CD14-positive monocyte (primary cell): ENCODE measurements at regions not wholly inside any gene's neighbourhood (a gene's known extent, or its start where the extent isn't known, plus 50 kb on each side); places are given as distances from the start of the nearest gene placed in this dataset.

ENCODE experiments used
- DNase-seq, 3 donors: peaks; one replicate each; pipeline ENCODE4 v3.0.0-alpha.2; 2011 to 2022
- H2AFZ ChIP-seq: 2 replicates; pipeline ENCODE4 v1.6.0; 2012; ENCODE audit warnings: mild to moderate bottlenecking, low read depth, low read length, inconsistent platforms; ENCODE audit not compliant: insufficient read depth, poor library complexity, severe bottlenecking
- H3K27ac ChIP-seq, 2 donors: 1 replicate in 1 of 2; 2 replicates in 1 of 2; pipeline ENCODE4 v1.5.1; 2012 to 2013; ENCODE audit warnings: low read length in 2 of 2, control low read depth in 1 of 2, inconsistent platforms in 1 of 2, low read depth in 1 of 2, mild to moderate bottlenecking in 1 of 2
- H3K27me3 ChIP-seq, 2 donors: one replicate each; pipeline versions ENCODE4 v1.6.0 to v1.6.1; 2011 to 2013; ENCODE audit warnings: low read length in 2 of 2; ENCODE audit not compliant: control insufficient read depth in 2 of 2, insufficient read depth in 2 of 2
- H3K36me3 ChIP-seq, 2 donors: replicated peaks in 1 of 2; 1 replicate in 1 of 2; 2 replicates in 1 of 2; pipeline versions ENCODE4 v1.5.1 to v1.6.1; 2012 to 2013; ENCODE audit warnings: low read length in 2 of 2, control low read depth in 1 of 2, inconsistent platforms in 1 of 2, mild to moderate bottlenecking in 1 of 2; ENCODE audit not compliant: insufficient read depth in 2 of 2, control insufficient read depth in 1 of 2
- H3K4me1 ChIP-seq, 2 donors: 1 replicate in 1 of 2; 2 replicates in 1 of 2; pipeline versions ENCODE4 v1.5.1 to v1.6.1; 2012 to 2013; ENCODE audit warnings: low read length in 2 of 2, control low read depth in 1 of 2, inconsistent platforms in 1 of 2, mild to moderate bottlenecking in 1 of 2, moderate library complexity in 1 of 2; ENCODE audit not compliant: insufficient read depth in 2 of 2, control insufficient read depth in 1 of 2
- H3K4me2 ChIP-seq: replicated peaks from 2 replicates; pipeline ENCODE3; 2012; ENCODE audit warnings: low read length, moderate library complexity, mild to moderate bottlenecking; ENCODE audit not compliant: poor library complexity, severe bottlenecking; ENCODE audit errors: extremely low read depth
- H3K4me3 ChIP-seq, 3 experiments: fragments of 200-600 bp in 1 of 3; sonication (generic) in 1 of 3; replicated peaks in 1 of 3; 1 replicate in 2 of 3; 2 replicates in 1 of 3; pipeline ENCODE4 v1.5.1; 2011 to 2013; ENCODE audit warnings: low read length in 3 of 3, mild to moderate bottlenecking in 3 of 3, control low read depth in 2 of 3, low read depth in 2 of 3, inconsistent platforms in 1 of 3, moderate library complexity in 1 of 3
- H3K79me2 ChIP-seq: 2 replicates; pipeline ENCODE4 v1.6.0; 2012; ENCODE audit warnings: mild to moderate bottlenecking, control low read depth, inconsistent platforms, low read length, moderate library complexity; ENCODE audit not compliant: insufficient read depth
- H3K9ac ChIP-seq: 2 replicates; pipeline ENCODE4 v1.6.0; 2017; ENCODE audit warnings: low read length, mild to moderate bottlenecking; ENCODE audit not compliant: insufficient read depth, poor library complexity, severe bottlenecking
- H3K9me3 ChIP-seq, 2 donors: replicated peaks in 1 of 2; 1 replicate in 1 of 2; 2 replicates in 1 of 2; pipeline versions ENCODE4 v1.5.1 to v1.6.1; 2012 to 2013; ENCODE audit warnings: low read length in 2 of 2, control low read depth in 1 of 2; ENCODE audit not compliant: control insufficient read depth in 1 of 2, insufficient read depth in 1 of 2
- H4K20me1 ChIP-seq: 2 replicates; pipeline ENCODE4 v1.6.0; 2012; ENCODE audit warnings: mild to moderate bottlenecking, low read length, control low read depth, moderate library complexity; ENCODE audit not compliant: insufficient read depth
- H3K27ac Mint-ChIP-seq, 7 donors: one replicate each; pipeline ENCODE4 v1.8.0; 2020; ENCODE audit warnings: mild to moderate bottlenecking in 7 of 7, mixed read lengths in 7 of 7, moderate library complexity in 6 of 7, inconsistent platforms in 2 of 7
- H3K27me3 Mint-ChIP-seq, 3 donors: one replicate each; pipeline ENCODE4 v1.8.0; 2021 to 2022; ENCODE audit warnings: low read depth in 3 of 3, mild to moderate bottlenecking in 3 of 3, mixed read lengths in 3 of 3, moderate library complexity in 3 of 3, inconsistent platforms in 1 of 3
- H3K36me3 Mint-ChIP-seq, 2 donors: one replicate each; pipeline ENCODE4 v1.8.0; 2020; ENCODE audit warnings: mixed read lengths in 2 of 2, inconsistent platforms in 1 of 2, mild to moderate bottlenecking in 1 of 2
- H3K4me1 Mint-ChIP-seq: one replicate; pipeline ENCODE4 v1.8.0; 2020; ENCODE audit warnings: mild to moderate bottlenecking, mixed read lengths
- H3K4me3 Mint-ChIP-seq, 2 donors: one replicate each; pipeline ENCODE4 v1.8.0; 2020; ENCODE audit warnings: mild to moderate bottlenecking in 2 of 2, mixed read lengths in 2 of 2, moderate library complexity in 1 of 2
- H3K9me3 Mint-ChIP-seq, 7 donors: one replicate each; pipeline ENCODE4 v1.8.0; 2020 to 2022; ENCODE audit warnings: mixed read lengths in 7 of 7, mild to moderate bottlenecking in 6 of 7, moderate library complexity in 6 of 7, inconsistent platforms in 2 of 7
- WGBS: methylation state at CpG from one replicate; pipeline ENCODE4 v1.1.5; 2013; ENCODE audit warnings: missing lambda C conversion rate; ENCODE audit not compliant: insufficient coverage; 5-methylcytosine and 5-hydroxymethylcytosine counted together
- intact Hi-C, 2 donors: fragments of 100-400 bp; cut with micrococcal nuclease; formaldehyde crosslinking; loops; one replicate each; pipeline versions ENCODE4 v1.15.0 to v1.15.1; 2023
- TF ChIP-seq, protein P1 (sequence below): fragments of 200-600 bp; IDR thresholded peaks from one replicate; pipeline ENCODE4 v1.8.0; 2022; ENCODE audit warnings: antibody characterized with exemption, mild to moderate bottlenecking

- Histone ChIP-seq H3K4me2 (no peak overlapping the region), H3K36me3 (no peaks in the 10 kb centered on the region), H4K20me1 (no peaks in the 10 kb centered on the region), H3K27me3 (peaks cover 2% of the 10 kb centered on the region in 2 donors), H3K4me1 (no peaks in the 10 kb centered on the region), H3K79me2 (no peaks in the 10 kb centered on the region), H3K9ac (no peak overlapping the region), H3K4me3 (no peak overlapping the region), H2AFZ (no peak overlapping the region), H3K27ac (no peak overlapping the region), H3K9me3 (no peaks in the 10 kb centered on the region)
- TF ChIP-seq, protein P1, sequence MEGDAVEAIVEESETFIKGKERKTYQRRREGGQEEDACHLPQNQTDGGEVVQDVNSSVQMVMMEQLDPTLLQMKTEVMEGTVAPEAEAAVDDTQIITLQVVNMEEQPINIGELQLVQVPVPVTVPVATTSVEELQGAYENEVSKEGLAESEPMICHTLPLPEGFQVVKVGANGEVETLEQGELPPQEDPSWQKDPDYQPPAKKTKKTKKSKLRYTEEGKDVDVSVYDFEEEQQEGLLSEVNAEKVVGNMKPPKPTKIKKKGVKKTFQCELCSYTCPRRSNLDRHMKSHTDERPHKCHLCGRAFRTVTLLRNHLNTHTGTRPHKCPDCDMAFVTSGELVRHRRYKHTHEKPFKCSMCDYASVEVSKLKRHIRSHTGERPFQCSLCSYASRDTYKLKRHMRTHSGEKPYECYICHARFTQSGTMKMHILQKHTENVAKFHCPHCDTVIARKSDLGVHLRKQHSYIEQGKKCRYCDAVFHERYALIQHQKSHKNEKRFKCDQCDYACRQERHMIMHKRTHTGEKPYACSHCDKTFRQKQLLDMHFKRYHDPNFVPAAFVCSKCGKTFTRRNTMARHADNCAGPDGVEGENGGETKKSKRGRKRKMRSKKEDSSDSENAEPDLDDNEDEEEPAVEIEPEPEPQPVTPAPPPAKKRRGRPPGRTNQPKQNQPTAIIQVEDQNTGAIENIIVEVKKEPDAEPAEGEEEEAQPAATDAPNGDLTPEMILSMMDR: no peak
- Mint-ChIP-seq H3K27ac (no peak overlapping the region), H3K9me3 (no peaks in the 10 kb centered on the region), H3K4me1 (no peaks in the 10 kb centered on the region), H3K4me3 (no peak overlapping the region), H3K27me3 (peaks cover 0 to 2% (median 0%) of the 10 kb centered on the region in 3 donors), H3K36me3 (no peaks in the 10 kb centered on the region)
- intact Hi-C loops: no loop called here
- no peak for DNase-seq
- 94% methylated on average over 5 of the region's 6 CpGs for WGBS
Measured at GRCh38 chr15:50820808-50821382, 55.4 kb upstream of the SPPL2A start.

DNA sequence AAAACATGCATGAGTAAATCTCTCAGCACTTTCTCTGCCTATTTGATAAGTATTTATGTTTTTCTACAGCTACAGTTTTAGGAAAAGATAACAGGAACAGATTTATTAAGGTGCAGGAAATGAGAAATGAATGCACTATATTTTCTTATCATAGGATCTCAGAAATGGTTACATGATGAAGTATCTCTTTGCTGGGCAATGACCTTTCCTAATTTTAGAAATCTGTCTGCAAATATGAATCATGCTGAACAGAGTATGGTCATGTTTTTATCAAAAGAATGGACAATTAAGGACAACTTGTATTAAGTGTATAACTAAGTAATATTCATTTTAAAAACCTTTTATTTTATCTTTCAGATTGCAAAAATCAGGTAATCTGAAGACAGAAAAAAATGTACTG lies 53.8 kb upstream of the SPPL2A start:
- no peak overlapping the region for H3K4me2 ChIP-seq

More for the DNA sequence above, 53.8 kb upstream of the SPPL2A start:
- no peak for DNase-seq
- no peaks in the 10 kb centered on the region for H3K9me3 Mint-ChIP-seq
- H3K36me3 ChIP-seq: no peaks in the 10 kb centered on the region
- H3K27me3 Mint-ChIP-seq: peaks cover 0 to 2% (median 0%) of the 10 kb centered on the region in 3 donors
- H3K27me3 ChIP-seq: peaks cover 2% of the 10 kb centered on the region in 2 donors
- no peaks in the 10 kb centered on the region for H4K20me1 ChIP-seq
- TF ChIP-seq, protein P1: no peak
- no peak overlapping the region for H3K27ac ChIP-seq
- H3K4me3 Mint-ChIP-seq: no peak overlapping the region
- H3K27ac Mint-ChIP-seq: no peak overlapping the region
- H2AFZ ChIP-seq: no peak overlapping the region
- H3K79me2 ChIP-seq: no peaks in the 10 kb centered on the region
- H3K4me1 ChIP-seq: no peaks in the 10 kb centered on the region
- H3K36me3 Mint-ChIP-seq: no peaks in the 10 kb centered on the region
- intact Hi-C loops: no loop called here
- H3K4me3 ChIP-seq: no peak overlapping the region
- H3K4me1 Mint-ChIP-seq: no peaks in the 10 kb centered on the region
- H3K9ac ChIP-seq: no peak overlapping the region
- no peaks in the 10 kb centered on the region for H3K9me3 ChIP-seq
